Choroid plexus epithelial cell (primary cell): ENCODE measurements at regions not wholly inside any gene's neighbourhood (a gene's known extent, or its start where the extent isn't known, plus 50 kb on each side); places are given as distances from the start of the nearest gene placed in this dataset.
"Not testable (repeated sequence)": the region's sequence is repeated elsewhere in the genome, so short reads cannot be mapped to it uniquely, and the experiment has no call there.

Experiments used
- DNase-seq: peaks from one replicate; pipeline ENCODE4 v3.0.0-alpha.2; 2010; ENCODE audit warnings: low read depth
- H3K4me3 ChIP-seq: 2 replicates; pipeline ENCODE4 v1.5.1; 2011; ENCODE audit warnings: low read depth, mild to moderate bottlenecking, control low read depth, low read length, moderate library complexity
- CTCF ChIP-seq: conservative IDR thresholded peaks from 2 replicates; pipeline ENCODE4 v1.5.1; 2011; ENCODE audit warnings: low read depth, mild to moderate bottlenecking, control low read depth, inconsistent platforms, low read length, moderate library complexity

- no peak for TF ChIP-seq CTCF
- no peak for DNase-seq
- no peak overlapping the region for H3K4me3 ChIP-seq
Observed at GRCh38 chr13:33409673-33410510, 124.3 kb upstream of the STARD13 start.

GRCh38 chr13:33410619-33411018 is 125.1 kb upstream of the STARD13 start:
- no peak overlapping the region for H3K4me3 ChIP-seq
- TF ChIP-seq CTCF: no peak
- no peak for DNase-seq

- DNase-seq: no peak
- H3K4me3 ChIP-seq: no peak overlapping the region
- TF ChIP-seq CTCF: no peak
Observed at GRCh38 chr13:33411312-33411711, 125.8 kb upstream of the STARD13 start.

- no peak for DNase-seq
- H3K4me3 ChIP-seq: no peak overlapping the region
- TF ChIP-seq CTCF: no peak
Observed at GRCh38 chr13:33415822-33416221, 130.3 kb upstream of the STARD13 start.

- H3K4me3 ChIP-seq, DNase-seq: not testable (repeated sequence)
Observed at GRCh38 chr13:33418224-33418953, 132.8 kb upstream of the STARD13 start.

GRCh38 chr13:33420117-33420516 is 134.6 kb upstream of the STARD13 start:
- not testable (repeated sequence) for DNase-seq, H3K4me3 ChIP-seq

DNA sequence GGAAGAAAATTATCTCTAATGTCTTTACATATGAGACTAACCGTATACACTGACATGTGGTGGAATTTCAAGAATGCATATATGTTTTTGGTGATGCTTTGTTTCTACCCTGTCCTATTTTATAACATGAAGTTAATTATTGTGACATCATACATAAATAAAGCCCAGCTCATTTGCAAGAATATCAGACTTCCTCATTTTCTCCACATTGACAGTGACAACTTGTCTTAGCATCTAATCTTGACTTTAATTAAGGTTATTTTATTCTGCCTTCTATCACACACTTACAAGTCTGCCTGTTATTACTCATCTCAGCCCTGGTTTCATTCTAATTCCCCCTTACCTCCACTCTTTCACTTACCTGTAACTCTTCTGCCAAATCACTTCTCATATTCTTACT is 140.6 kb upstream of the STARD13 start:
- TF ChIP-seq CTCF: no peak
- no peak for DNase-seq
- no peak overlapping the region for H3K4me3 ChIP-seq

DNA sequence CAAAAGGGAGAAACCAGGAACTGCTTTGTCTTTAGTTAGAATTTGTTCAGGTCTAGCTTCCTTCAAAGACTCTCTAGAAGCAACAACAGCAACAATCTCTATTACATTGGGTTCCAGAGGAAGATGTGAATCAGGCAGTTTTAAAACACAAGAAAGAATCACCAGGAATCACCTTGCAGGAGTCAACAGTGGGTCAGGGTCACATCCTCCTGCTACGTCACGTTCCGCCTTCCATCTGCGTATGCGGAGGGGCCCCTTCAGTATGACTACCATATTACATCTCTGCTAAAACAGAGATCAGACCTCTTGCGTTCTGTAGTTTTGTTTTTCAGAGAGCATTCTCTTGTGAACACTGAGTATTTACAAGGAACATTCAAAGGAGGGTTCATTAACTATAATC is 147.8 kb upstream of the STARD13 start:
- no peak overlapping the region for H3K4me3 ChIP-seq
- no peak for DNase-seq

More for the DNA sequence above, 147.8 kb upstream of the STARD13 start:
- no peak for TF ChIP-seq CTCF
